ENCODE measurements at regions not wholly inside any gene's neighbourhood (a gene's known extent, or its start where the extent isn't known, plus 50 kb on each side); places are given as distances from the start of the nearest gene placed in this dataset.

DNA sequence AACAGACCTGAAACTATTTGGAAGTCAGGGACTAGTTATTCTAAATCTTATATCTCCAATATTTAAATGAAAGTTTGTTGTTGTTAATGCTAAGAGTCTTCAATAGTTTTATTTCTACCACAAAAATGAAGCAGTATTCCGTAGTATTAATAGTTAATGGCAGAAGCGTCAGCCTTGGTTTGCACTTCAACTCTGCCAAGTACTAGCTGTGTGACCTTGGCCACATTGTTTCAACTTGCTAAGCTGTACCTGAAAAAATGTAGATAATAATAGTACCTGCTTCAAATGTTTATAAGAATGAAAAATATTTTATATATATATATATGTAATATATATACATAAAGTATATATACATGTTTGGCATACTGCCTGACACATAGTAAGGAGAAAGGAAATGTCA lies 354.6 kb upstream of the SATB1 start:
- DNase-seq (ENCODE audit: low read depth): no peak
- TF ChIP-seq, protein P1, sequence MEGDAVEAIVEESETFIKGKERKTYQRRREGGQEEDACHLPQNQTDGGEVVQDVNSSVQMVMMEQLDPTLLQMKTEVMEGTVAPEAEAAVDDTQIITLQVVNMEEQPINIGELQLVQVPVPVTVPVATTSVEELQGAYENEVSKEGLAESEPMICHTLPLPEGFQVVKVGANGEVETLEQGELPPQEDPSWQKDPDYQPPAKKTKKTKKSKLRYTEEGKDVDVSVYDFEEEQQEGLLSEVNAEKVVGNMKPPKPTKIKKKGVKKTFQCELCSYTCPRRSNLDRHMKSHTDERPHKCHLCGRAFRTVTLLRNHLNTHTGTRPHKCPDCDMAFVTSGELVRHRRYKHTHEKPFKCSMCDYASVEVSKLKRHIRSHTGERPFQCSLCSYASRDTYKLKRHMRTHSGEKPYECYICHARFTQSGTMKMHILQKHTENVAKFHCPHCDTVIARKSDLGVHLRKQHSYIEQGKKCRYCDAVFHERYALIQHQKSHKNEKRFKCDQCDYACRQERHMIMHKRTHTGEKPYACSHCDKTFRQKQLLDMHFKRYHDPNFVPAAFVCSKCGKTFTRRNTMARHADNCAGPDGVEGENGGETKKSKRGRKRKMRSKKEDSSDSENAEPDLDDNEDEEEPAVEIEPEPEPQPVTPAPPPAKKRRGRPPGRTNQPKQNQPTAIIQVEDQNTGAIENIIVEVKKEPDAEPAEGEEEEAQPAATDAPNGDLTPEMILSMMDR (IDR thresholded peaks at IDR 0.05; ENCODE audit: control insufficient read depth, extremely low read depth, insufficient read depth): no peak
- no peak overlapping the region for H3K4me3 ChIP-seq (ENCODE audit: low read depth, low read length)

DNA sequence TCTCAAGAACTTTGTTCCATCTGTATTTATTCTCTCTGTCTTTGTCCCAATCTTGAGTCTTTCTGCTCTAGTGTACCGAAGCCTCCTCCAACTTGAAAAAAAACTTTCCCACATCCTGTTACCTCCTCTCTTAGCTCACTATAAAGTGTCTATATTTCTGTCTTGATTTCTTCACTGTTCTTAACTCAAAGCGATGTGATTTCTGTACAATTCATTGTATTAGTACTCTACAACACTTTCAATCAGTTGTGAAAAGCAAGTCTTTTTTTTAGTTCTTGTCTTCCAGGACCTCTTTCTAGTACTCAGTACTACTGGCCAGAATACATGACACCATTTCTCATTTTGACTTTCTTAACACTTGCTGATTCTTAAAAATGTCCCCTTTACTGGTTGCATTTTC lies 353.5 kb upstream of the SATB1 start:
- TF ChIP-seq, protein P1 (IDR thresholded peaks at IDR 0.05; ENCODE audit: control insufficient read depth, extremely low read depth, insufficient read depth): no peak

DNA sequence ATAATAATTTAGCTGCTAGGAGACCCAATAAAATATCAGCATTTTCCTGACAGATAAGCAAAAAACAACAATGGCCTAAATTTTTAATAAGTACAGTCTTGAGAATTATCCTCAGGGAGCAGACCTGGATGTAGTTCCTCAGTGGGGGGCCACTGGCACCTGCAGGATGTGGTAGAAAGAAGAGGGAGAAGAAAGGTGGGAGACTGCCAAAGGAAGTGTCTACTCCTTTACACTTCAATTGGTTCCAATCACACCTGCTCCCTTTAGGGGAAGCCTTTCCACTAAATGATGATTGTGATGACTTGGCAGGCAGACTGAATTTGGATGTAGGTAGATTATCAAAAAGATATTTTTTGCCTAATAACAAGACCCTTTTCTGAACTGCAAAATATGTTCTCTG lies 353.0 kb upstream of the SATB1 start:
- H3K4me3 ChIP-seq (ENCODE audit: low read depth, low read length): no peak overlapping the region
- TF ChIP-seq, protein P1 (IDR thresholded peaks at IDR 0.05; ENCODE audit: control insufficient read depth, extremely low read depth, insufficient read depth): no peak
- no peak for DNase-seq (ENCODE audit: low read depth)

More for the DNA sequence above, 353.5 kb upstream of the SATB1 start:
- no peak overlapping the region for H3K4me3 ChIP-seq (ENCODE audit: low read depth, low read length)
- DNase-seq (ENCODE audit: low read depth): no peak

DNA sequence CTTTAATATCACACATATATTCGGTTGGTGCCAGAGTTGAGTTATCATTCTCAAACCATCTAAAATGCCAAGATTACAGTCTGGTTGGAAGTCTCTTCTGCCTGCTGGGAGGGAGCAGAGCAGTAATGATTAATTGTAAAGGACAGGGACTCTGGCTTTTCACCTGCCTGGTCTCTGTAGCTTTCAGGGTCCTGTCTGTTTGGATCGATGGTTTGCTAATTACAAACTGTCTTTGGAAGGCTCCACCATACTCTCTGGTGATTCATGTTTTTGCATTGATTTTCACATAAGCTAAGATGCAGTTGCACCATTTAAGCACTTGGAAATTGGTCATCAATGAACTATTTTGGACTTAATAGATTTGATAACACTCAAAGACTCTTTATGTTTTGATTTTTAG lies 350.4 kb upstream of the SATB1 start:
- TF ChIP-seq, protein P1 (IDR thresholded peaks at IDR 0.05; ENCODE audit: control insufficient read depth, extremely low read depth, insufficient read depth): no peak
- no peak overlapping the region for H3K4me3 ChIP-seq (ENCODE audit: low read depth, low read length)
- no peak for DNase-seq (ENCODE audit: low read depth)

DNA sequence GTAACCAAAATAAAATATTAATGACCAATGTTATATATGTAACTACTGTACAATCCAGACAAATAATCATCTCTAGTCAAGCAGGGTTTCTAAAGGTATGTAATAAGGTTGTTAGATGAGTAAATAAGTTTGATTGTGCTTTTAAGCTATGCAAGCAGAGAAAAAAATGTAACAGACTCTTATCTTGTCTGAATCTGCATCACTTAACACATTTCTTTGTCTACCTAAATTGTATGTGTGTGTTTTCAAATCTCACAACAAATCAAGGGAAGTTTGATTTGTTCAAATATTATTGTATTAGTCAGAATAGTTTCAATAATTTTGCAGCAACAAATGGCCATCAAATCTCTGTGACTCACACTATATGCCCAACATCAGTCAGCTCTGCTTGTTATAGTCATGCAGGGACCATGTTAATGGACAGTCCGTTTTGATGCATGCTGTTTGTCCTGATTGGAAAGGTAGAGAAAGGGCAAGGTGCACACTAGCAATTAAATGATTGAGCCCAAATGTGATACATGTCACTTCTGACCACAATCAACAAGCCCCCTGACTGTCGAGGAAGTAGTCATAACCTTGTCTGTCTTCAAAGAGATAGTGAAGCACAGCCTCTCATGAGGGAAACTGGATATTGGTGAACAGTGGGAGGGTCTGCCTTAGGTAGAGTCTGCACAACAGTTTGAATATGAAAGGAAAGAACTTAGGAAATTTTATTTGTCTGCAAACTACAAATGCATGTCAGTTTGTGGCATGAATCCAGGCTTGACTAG lies 349.4 kb upstream of the SATB1 start:
- DNase-seq (ENCODE audit: low read depth): no peak
- TF ChIP-seq, protein P1 (IDR thresholded peaks at IDR 0.05; ENCODE audit: control insufficient read depth, extremely low read depth, insufficient read depth): no peak

DNA sequence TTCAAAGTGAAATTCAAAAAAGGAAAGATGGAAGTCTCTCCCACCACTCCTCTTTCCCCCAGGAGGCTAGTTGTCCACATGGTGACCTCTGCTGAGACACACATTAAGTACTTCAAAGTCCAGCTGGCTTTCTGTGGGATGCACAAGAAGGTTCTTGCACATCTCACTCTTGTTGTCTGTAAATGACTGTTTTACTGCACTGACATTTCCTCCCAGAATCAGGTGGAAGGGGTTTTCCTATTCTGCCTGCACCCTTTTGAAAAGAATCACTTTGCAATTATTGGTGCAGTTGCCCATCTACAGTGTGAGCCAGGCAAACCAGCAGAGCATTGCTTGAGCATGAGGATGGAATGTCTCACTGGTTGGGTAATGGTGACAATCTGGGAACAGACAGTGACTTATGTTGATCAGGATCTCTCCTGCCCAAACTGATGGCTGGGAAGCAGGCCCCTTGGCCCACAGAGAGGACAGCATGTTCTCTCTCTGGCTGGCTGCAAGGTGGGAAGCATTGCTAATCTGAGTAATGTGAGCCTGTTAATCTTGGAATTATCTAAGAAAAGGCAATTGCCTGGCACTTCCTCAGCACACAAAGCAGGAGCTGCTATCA lies 347.7 kb upstream of the SATB1 start:
- DNase-seq (ENCODE audit: low read depth): no peak
- TF ChIP-seq, protein P1 (IDR thresholded peaks at IDR 0.05; ENCODE audit: control insufficient read depth, extremely low read depth, insufficient read depth): no peak
- H3K4me3 ChIP-seq (ENCODE audit: low read depth, low read length): no peak overlapping the region

More for the DNA sequence above, 349.4 kb upstream of the SATB1 start:
- H3K4me3 ChIP-seq (ENCODE audit: low read depth, low read length): no peak overlapping the region

Measured in LNCaP clone FGC (cell line).